Fibroblast of lung (primary cell): ENCODE measurements at regions not wholly inside any gene's neighbourhood (a gene's known extent, or its start where the extent isn't known, plus 50 kb on each side); places are given as distances from the start of the nearest gene placed in this dataset.

Experiments
- DNase-seq, 2 donors: peaks; one replicate each; pipeline versions ENCODE4 v3.0.0 to v3.0.0-alpha.2; 2010; ENCODE audit warnings: low read depth in 2 of 2
- H2AFZ ChIP-seq: 2 replicates; pipeline ENCODE4 v1.5.1; 2012; ENCODE audit warnings: low read length, control low read depth, inconsistent platforms
- H3K27ac ChIP-seq: 2 replicates; pipeline ENCODE4 v1.5.1; 2011; ENCODE audit warnings: low read length, control low read depth; ENCODE audit not compliant: insufficient read depth
- H3K27me3 ChIP-seq: 2 replicates; pipeline ENCODE4 v1.5.1; 2011; ENCODE audit warnings: mild to moderate bottlenecking, low read length; ENCODE audit not compliant: control insufficient read depth, insufficient read depth
- H3K36me3 ChIP-seq: 2 replicates; pipeline ENCODE4 v1.5.1; 2011; ENCODE audit warnings: low read length; ENCODE audit not compliant: control insufficient read depth, insufficient read depth
- H3K4me1 ChIP-seq: 2 replicates; pipeline ENCODE4 v1.5.1; 2011; ENCODE audit warnings: low read length; ENCODE audit not compliant: control insufficient read depth, insufficient read depth; ENCODE audit errors: extremely low read depth
- H3K4me2 ChIP-seq: 2 replicates; pipeline ENCODE4 v1.5.1; 2011; ENCODE audit warnings: low read length, control low read depth; ENCODE audit not compliant: insufficient read depth; ENCODE audit errors: extremely low read depth
- H3K4me3 ChIP-seq, 4 experiments: fragments of 200-600 bp in 1 of 4; sonication (generic) in 1 of 4; replicated peaks in 1 of 4; 2 replicates each; pipeline ENCODE4 v1.5.1; 2011 to 2016; ENCODE audit warnings: low read length in 4 of 4, low read depth in 3 of 4, mild to moderate bottlenecking in 3 of 4, control low read depth in 2 of 4, inconsistent platforms in 1 of 4, mixed read lengths in 1 of 4; ENCODE audit not compliant: insufficient read depth in 1 of 4; ENCODE audit errors: control extremely low read depth in 1 of 4
- H3K79me2 ChIP-seq: 2 replicates; pipeline ENCODE4 v1.5.1; 2012; ENCODE audit warnings: mild to moderate bottlenecking, low read length, inconsistent platforms; ENCODE audit not compliant: control insufficient read depth, insufficient read depth
- H3K9ac ChIP-seq: 2 replicates; pipeline ENCODE4 v1.5.1; 2011; ENCODE audit warnings: mild to moderate bottlenecking, low read length, control low read depth; ENCODE audit not compliant: insufficient read depth
- H3K9me3 ChIP-seq: 2 replicates; pipeline ENCODE4 v1.5.1; 2012; ENCODE audit warnings: low read depth, low read length; ENCODE audit not compliant: control insufficient read depth, insufficient read depth
- H4K20me1 ChIP-seq: 2 replicates; pipeline ENCODE4 v1.5.1; 2011; ENCODE audit warnings: low read length; ENCODE audit not compliant: control insufficient read depth, insufficient read depth; ENCODE audit errors: extremely low read depth
- EZH2 ChIP-seq: IDR thresholded peaks from 2 replicates; pipeline ENCODE4 v1.5.1; 2012; ENCODE audit warnings: low read length, control low read depth, mild to moderate bottlenecking; ENCODE audit errors: missing control alignments
- TF ChIP-seq, protein P1 (sequence below), 2 donors: IDR thresholded peaks in 1 of 2; conservative IDR thresholded peaks in 1 of 2; 1 replicate in 1 of 2; 2 replicates in 1 of 2; pipeline ENCODE4 v1.5.1; 2011 to 2012; ENCODE audit warnings: low read length in 2 of 2, control low read depth in 1 of 2, inconsistent platforms in 1 of 2, low read depth in 1 of 2, mild to moderate bottlenecking in 1 of 2

DNA sequence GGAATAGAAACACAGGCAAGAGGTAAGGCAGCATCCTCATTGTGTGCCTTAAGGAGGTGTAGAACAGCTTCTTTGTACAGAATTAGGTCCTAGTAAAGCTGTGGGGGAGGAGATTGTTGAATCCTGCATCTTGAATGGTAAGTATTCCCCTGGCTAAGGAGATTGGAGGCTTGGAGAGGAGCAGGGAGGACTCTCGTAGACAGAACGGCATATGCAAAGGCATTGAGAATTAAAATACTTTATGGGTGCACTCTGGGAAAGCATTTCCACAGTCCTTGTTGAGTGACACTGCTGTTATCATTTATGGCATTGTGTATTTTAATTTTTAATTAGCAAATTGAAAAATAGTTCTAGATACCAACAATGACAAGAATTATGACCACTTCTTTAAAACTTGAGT is 66.5 kb upstream of the GPR149 start:
- no peak for TF ChIP-seq EZH2
- TF ChIP-seq, protein P1, sequence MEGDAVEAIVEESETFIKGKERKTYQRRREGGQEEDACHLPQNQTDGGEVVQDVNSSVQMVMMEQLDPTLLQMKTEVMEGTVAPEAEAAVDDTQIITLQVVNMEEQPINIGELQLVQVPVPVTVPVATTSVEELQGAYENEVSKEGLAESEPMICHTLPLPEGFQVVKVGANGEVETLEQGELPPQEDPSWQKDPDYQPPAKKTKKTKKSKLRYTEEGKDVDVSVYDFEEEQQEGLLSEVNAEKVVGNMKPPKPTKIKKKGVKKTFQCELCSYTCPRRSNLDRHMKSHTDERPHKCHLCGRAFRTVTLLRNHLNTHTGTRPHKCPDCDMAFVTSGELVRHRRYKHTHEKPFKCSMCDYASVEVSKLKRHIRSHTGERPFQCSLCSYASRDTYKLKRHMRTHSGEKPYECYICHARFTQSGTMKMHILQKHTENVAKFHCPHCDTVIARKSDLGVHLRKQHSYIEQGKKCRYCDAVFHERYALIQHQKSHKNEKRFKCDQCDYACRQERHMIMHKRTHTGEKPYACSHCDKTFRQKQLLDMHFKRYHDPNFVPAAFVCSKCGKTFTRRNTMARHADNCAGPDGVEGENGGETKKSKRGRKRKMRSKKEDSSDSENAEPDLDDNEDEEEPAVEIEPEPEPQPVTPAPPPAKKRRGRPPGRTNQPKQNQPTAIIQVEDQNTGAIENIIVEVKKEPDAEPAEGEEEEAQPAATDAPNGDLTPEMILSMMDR (conservative IDR thresholded peaks at IDR 0.05 in 1 of 2, IDR thresholded peaks at IDR 0.05 in 1 of 2; ENCODE audit: low read depth in 1 of 2, low read length in 2 of 2) = no peak
- no peak overlapping the region for H3K4me2 ChIP-seq
- H3K36me3 ChIP-seq = no peaks in the 10 kb centered on the region
- no peaks in the 10 kb centered on the region for H3K4me1 ChIP-seq
- no peak overlapping the region for H3K9ac ChIP-seq
- no peak for DNase-seq
- H3K9me3 ChIP-seq = no peaks in the 10 kb centered on the region
- H4K20me1 ChIP-seq = no peaks in the 10 kb centered on the region
- no peaks in the 10 kb centered on the region for H3K79me2 ChIP-seq
- H3K4me3 ChIP-seq = no peak overlapping the region
- no peak overlapping the region for H3K27ac ChIP-seq
- no peak overlapping the region for H2AFZ ChIP-seq
- no peaks in the 10 kb centered on the region for H3K27me3 ChIP-seq

DNA sequence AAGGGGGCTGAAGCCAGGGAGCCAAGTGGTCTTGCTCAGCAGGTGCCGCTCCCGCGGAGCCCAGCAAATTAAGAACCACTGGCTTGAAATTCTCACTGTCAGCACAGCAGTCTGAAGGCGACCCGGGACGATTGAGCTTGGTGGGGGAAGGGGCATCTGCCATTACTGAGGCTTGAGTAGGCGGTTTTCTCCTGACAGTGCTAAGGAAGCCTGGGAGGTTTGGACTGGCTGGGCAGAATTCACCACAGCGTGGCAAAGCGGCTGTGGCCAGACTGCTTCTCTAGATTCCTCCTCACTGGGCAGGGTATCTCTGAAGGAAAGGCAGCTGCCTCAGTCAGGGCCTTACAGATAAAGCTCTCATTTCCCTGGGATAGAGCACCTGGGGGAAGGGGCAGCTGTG is 57.0 kb upstream of the GPR149 start:
- DNase-seq = no peak
- no peaks in the 10 kb centered on the region for H3K4me1 ChIP-seq
- H4K20me1 ChIP-seq = no peaks in the 10 kb centered on the region
- no peaks in the 10 kb centered on the region for H3K79me2 ChIP-seq
- no peak overlapping the region for H3K4me3 ChIP-seq
- TF ChIP-seq EZH2 = no peak
- TF ChIP-seq, protein P1 (conservative IDR thresholded peaks at IDR 0.05 in 1 of 2, IDR thresholded peaks at IDR 0.05 in 1 of 2; ENCODE audit: low read depth in 1 of 2, low read length in 2 of 2) = no peak
- H3K36me3 ChIP-seq = no peaks in the 10 kb centered on the region
- H2AFZ ChIP-seq = no peak overlapping the region
- no peaks in the 10 kb centered on the region for H3K9me3 ChIP-seq
- no peaks in the 10 kb centered on the region for H3K27me3 ChIP-seq
- H3K4me2 ChIP-seq = no peak overlapping the region
- no peak overlapping the region for H3K27ac ChIP-seq
- H3K9ac ChIP-seq = no peak overlapping the region

DNA sequence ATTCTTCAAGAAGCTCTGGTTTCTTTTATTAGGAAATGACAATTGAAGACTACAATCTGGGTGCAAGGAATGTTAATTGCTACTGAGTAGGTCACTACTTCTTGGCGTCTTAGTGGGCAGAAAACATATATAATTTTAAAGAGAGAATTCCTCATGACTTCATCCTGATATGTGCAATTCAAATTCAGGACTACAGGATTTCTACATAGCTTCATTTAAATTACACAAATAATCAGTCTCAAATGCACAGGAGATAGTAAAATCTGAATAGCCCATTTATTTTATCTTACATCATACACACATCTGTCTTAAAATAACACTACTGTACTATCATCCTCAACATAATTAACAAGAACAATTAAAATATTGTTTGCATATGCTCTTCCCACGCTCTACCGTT is 52.5 kb upstream of the GPR149 start:
- H2AFZ ChIP-seq = no peak overlapping the region
- H3K9me3 ChIP-seq = no peaks in the 10 kb centered on the region
- no peaks in the 10 kb centered on the region for H4K20me1 ChIP-seq
- no peak for TF ChIP-seq EZH2
- TF ChIP-seq, protein P1 (conservative IDR thresholded peaks at IDR 0.05 in 1 of 2, IDR thresholded peaks at IDR 0.05 in 1 of 2; ENCODE audit: low read depth in 1 of 2, low read length in 2 of 2) = no peak
- no peak overlapping the region for H3K4me3 ChIP-seq
- H3K4me1 ChIP-seq = no peaks in the 10 kb centered on the region
- H3K27me3 ChIP-seq = no peaks in the 10 kb centered on the region
- no peak overlapping the region for H3K27ac ChIP-seq
- no peak for DNase-seq
- no peak overlapping the region for H3K4me2 ChIP-seq
- H3K36me3 ChIP-seq = no peaks in the 10 kb centered on the region
- H3K79me2 ChIP-seq = no peaks in the 10 kb centered on the region
- H3K9ac ChIP-seq = no peak overlapping the region
